ENCODE measurements at regions not wholly inside any gene's neighbourhood (a gene's known extent, or its start where the extent isn't known, plus 50 kb on each side); places are given as distances from the start of the nearest gene placed in this dataset.

DNA sequence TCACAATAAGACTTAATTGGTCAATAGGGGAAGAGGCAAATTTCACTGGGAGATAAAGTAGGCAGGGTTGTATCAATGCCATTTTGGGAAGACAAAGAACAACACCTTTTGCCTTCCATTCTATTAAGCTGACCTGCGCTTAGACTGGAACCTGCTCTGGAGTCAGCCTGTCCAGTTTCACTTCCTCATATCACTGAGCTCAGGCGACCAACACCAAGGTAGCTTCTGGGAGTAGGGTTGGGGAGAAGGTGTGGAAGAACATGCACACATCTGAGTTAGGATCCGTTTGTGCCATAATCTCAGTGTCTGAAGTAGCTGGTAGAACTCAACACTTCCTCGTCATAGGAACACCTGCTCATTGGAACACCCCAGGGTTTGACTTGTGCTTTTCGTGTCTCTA lies 527.4 kb upstream of the IGFBP3 start:
- no peaks in the 10 kb centered on the region for H3K36me3 ChIP-seq (ENCODE audit: control insufficient read depth, insufficient read depth, low read length)
- no peaks in the 10 kb centered on the region for H3K27me3 ChIP-seq (ENCODE audit: control insufficient read depth, insufficient read depth, low read length, poor library complexity, severe bottlenecking)
- WGBS, 2 experiments, result 93 to 99% methylated on average over 5 of the region's 5 CpGs
- no peak overlapping the region for H3K27ac ChIP-seq (ENCODE audit: insufficient read depth, low read depth, low read length, poor library complexity, severe bottlenecking)
- no peak overlapping the region for H3K4me3 ChIP-seq (ENCODE audit: insufficient read depth, low read depth, low read length)
- no peaks in the 10 kb centered on the region for H3K9me3 ChIP-seq (ENCODE audit: control insufficient read depth, low read length)
- no peaks in the 10 kb centered on the region for H3K4me1 ChIP-seq (ENCODE audit: control insufficient read depth, insufficient read depth, low read length)

DNA sequence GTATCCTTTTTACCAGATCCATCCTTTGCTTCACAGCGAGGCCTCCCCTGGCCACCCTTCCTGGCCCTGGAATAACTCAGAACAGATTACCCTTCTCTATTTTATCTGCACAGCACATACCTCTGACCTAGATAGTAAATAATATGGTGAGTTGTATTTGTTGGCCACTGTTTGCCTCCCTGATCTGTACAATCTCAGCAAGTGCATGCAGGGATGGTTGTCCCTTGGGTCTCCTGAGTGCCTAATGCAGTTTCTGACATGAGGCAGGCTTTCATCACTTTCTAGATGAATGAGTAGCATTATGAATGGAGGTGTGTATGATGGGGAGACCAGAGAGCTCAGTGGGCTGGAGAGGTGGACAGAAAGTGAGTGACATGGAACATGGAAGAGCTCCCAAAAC lies 525.1 kb upstream of the IGFBP3 start:
- Histone ChIP-seq H3K4me3 (ENCODE audit: insufficient read depth, low read depth, low read length) (no peak overlapping the region), H3K4me1 (ENCODE audit: control insufficient read depth, insufficient read depth, low read length) (no peaks in the 10 kb centered on the region), H3K27me3 (ENCODE audit: control insufficient read depth, insufficient read depth, low read length, poor library complexity, severe bottlenecking) (no peaks in the 10 kb centered on the region), H3K27ac (ENCODE audit: insufficient read depth, low read depth, low read length, poor library complexity, severe bottlenecking) (no peak overlapping the region), H3K9me3 (ENCODE audit: control insufficient read depth, low read length) (no peaks in the 10 kb centered on the region), H3K36me3 (ENCODE audit: control insufficient read depth, insufficient read depth, low read length) (no peaks in the 10 kb centered on the region)
- WGBS, 2 experiments, result 85 to 93% methylated on average over 1 of the region's 1 CpG

DNA sequence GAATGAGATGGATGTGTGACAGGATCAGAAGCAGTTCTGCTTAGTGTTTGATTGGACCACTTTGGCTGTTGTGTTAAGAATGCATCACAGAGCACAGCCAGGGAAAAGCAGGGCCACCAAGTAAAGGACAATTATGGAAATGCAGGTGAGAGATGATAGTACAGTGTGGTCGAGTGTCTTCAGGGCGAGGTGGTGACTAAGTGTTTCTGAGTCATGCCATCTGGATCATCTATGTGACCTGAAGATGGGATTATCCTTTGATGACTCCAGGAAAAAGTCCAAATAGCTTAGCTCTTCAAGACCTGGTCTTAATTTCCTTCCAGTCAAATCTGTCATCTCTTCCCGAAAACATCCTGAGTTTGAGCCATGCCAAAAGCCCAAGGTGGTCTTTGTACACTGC lies 523.2 kb upstream of the IGFBP3 start:
- no peaks in the 10 kb centered on the region for H3K27me3 ChIP-seq (ENCODE audit: control insufficient read depth, insufficient read depth, low read length, poor library complexity, severe bottlenecking)
- H3K36me3 ChIP-seq (ENCODE audit: control insufficient read depth, insufficient read depth, low read length), result no peaks in the 10 kb centered on the region
- no peak overlapping the region for H3K27ac ChIP-seq (ENCODE audit: insufficient read depth, low read depth, low read length, poor library complexity, severe bottlenecking)
- H3K4me3 ChIP-seq (ENCODE audit: insufficient read depth, low read depth, low read length), result no peak overlapping the region
- no peaks in the 10 kb centered on the region for H3K9me3 ChIP-seq (ENCODE audit: control insufficient read depth, low read length)
- 88 to 94% methylated on average over 3 of the region's 3 CpGs for WGBS, 2 experiments
- H3K4me1 ChIP-seq (ENCODE audit: control insufficient read depth, insufficient read depth, low read length), result no peaks in the 10 kb centered on the region

DNA sequence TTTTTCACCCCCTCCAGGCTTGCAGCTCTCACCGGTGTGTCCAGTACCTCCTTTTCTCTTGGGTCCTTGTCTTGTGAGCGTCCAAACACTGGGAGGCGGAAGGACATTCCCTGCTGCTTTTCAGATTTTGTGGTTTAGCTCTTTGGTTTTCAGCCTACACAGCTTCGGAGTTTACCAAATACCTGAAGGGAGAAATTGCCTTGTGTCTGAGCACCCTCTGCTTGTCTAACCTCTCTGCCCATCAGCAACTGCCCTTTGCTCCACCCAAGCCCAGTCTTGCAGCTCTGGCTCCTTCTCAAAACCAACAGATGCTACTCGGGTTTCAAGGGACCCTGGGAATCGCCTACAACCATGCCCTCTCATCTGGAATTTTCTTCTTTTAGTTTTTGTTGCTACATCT lies 519.1 kb upstream of the IGFBP3 start:
- Histone ChIP-seq H3K4me3 (ENCODE audit: insufficient read depth, low read depth, low read length) (no peak overlapping the region), H3K27ac (ENCODE audit: insufficient read depth, low read depth, low read length, poor library complexity, severe bottlenecking) (no peak overlapping the region), H3K9me3 (ENCODE audit: control insufficient read depth, low read length) (no peaks in the 10 kb centered on the region), H3K4me1 (ENCODE audit: control insufficient read depth, insufficient read depth, low read length) (no peaks in the 10 kb centered on the region), H3K36me3 (ENCODE audit: control insufficient read depth, insufficient read depth, low read length) (no peaks in the 10 kb centered on the region), H3K27me3 (ENCODE audit: control insufficient read depth, insufficient read depth, low read length, poor library complexity, severe bottlenecking) (no peaks in the 10 kb centered on the region)
- 87 to 91% methylated on average over 5 to 6 of the region's 6 CpGs for WGBS, 2 experiments

DNA sequence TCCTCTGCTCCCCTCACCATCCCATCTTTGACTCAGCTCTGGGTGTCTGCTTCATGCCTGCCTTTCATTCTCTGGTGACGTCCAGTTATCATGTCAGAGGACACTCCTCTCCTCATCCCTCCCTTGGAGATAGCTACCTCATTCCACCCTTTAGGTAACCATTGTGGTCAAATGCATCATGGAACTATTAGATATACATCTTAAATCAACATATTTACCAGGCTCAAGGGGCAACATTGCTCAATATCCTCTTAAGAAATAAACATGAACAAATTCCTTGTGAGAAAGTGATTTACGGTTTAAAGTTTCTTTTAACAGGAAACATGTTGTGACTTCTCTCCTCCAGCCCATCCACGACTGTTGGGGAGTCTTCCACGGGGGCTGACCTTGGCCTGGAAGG lies 511.6 kb upstream of the IGFBP3 start:
- Histone ChIP-seq H3K27ac (ENCODE audit: insufficient read depth, low read depth, low read length, poor library complexity, severe bottlenecking) (no peak overlapping the region), H3K4me3 (ENCODE audit: insufficient read depth, low read depth, low read length) (no peak overlapping the region), H3K36me3 (ENCODE audit: control insufficient read depth, insufficient read depth, low read length) (no peaks in the 10 kb centered on the region), H3K9me3 (ENCODE audit: control insufficient read depth, low read length) (no peaks in the 10 kb centered on the region), H3K4me1 (ENCODE audit: control insufficient read depth, insufficient read depth, low read length) (no peaks in the 10 kb centered on the region), H3K27me3 (ENCODE audit: control insufficient read depth, insufficient read depth, low read length, poor library complexity, severe bottlenecking) (no peaks in the 10 kb centered on the region)
- WGBS, 2 experiments, result 92 to 93% methylated on average over 4 of the region's 4 CpGs

DNA sequence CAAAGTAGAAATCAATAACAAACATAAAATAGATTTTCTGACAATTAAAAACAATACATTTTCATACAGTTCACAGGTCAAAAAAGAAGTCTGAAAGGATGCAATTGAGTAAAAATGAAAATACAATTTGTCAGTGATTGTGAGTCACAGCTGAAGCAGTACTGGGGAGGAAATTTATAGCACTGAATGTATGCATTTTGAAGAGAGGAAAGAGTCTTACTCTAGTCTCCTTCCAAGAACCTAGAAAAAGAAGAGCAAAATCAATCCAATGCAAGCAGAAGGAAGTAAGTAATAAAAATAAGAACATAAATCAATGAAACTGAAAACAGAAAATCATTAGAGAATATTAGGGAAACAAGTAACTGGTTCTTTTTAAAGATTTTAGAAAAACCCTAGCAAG lies 507.2 kb upstream of the IGFBP3 start:
- no peaks in the 10 kb centered on the region for H3K36me3 ChIP-seq (ENCODE audit: control insufficient read depth, insufficient read depth, low read length)
- H3K4me1 ChIP-seq (ENCODE audit: control insufficient read depth, insufficient read depth, low read length), result no peaks in the 10 kb centered on the region

GRCh38 chr7:46424934-46425333 lies 503.9 kb upstream of the IGFBP3 start:
- Histone ChIP-seq H3K27me3 (ENCODE audit: control insufficient read depth, insufficient read depth, low read length, poor library complexity, severe bottlenecking) (no peaks in the 10 kb centered on the region), H3K27ac (ENCODE audit: insufficient read depth, low read depth, low read length, poor library complexity, severe bottlenecking) (no peak overlapping the region), H3K4me3 (ENCODE audit: insufficient read depth, low read depth, low read length) (no peak overlapping the region), H3K9me3 (ENCODE audit: control insufficient read depth, low read length) (no peaks in the 10 kb centered on the region), H3K4me1 (ENCODE audit: control insufficient read depth, insufficient read depth, low read length) (no peaks in the 10 kb centered on the region), H3K36me3 (ENCODE audit: control insufficient read depth, insufficient read depth, low read length) (no peaks in the 10 kb centered on the region)
- 95 to 96% methylated on average over 1 of the region's 1 CpG for WGBS, 2 experiments

More for the DNA sequence above, 507.2 kb upstream of the IGFBP3 start:
- H3K9me3 ChIP-seq (ENCODE audit: control insufficient read depth, low read length), result no peaks in the 10 kb centered on the region
- no peaks in the 10 kb centered on the region for H3K27me3 ChIP-seq (ENCODE audit: control insufficient read depth, insufficient read depth, low read length, poor library complexity, severe bottlenecking)
- H3K4me3 ChIP-seq (ENCODE audit: insufficient read depth, low read depth, low read length), result no peak overlapping the region
- no peak overlapping the region for H3K27ac ChIP-seq (ENCODE audit: insufficient read depth, low read depth, low read length, poor library complexity, severe bottlenecking)

DNA sequence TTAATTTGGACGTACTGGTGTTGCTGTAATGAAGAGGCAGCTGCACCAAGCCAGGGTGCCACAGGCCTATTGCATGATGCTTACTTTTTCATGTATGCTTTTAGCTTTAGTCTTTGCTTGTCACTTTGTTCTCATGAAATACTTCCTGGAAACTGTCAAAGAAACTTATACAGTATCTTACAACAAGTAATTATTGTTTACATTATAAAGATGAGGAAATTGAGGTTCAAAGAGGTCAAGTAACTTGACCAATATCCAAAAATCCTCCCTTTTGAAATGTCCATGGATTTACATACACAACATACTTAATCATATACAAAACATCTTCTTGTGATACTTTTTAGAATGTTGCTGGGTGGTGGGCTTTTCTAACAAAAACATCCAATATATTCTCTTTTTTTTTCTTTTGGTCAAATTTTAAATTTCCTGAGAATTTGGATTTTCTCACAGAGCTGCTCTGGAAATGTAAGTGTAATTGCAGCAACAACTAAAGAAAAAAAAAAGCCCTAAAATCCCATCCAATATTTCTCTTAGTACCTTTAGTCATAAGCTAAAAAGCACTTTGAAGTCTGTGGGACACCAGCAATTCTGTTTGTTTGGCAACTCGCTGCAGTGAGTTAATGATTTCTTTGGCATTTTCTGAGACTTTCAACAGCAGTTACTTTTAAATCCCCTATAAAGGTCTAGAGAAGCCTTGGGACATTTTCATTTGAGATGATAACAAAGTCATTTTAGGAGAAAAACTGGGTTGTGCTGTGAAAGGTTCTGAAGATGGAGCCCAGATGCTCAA lies 500.6 kb upstream of the IGFBP3 start:
- Histone ChIP-seq H3K27me3 (ENCODE audit: control insufficient read depth, insufficient read depth, low read length, poor library complexity, severe bottlenecking) (no peaks in the 10 kb centered on the region), H3K4me1 (ENCODE audit: control insufficient read depth, insufficient read depth, low read length) (no peaks in the 10 kb centered on the region), H3K36me3 (ENCODE audit: control insufficient read depth, insufficient read depth, low read length) (no peaks in the 10 kb centered on the region), H3K9me3 (ENCODE audit: control insufficient read depth, low read length) (no peaks in the 10 kb centered on the region), H3K27ac (ENCODE audit: insufficient read depth, low read depth, low read length, poor library complexity, severe bottlenecking) (no peak overlapping the region), H3K4me3 (ENCODE audit: insufficient read depth, low read depth, low read length) (no peak overlapping the region)
- WGBS, 2 experiments, result 89 to 93% methylated on average over 2 of the region's 2 CpGs

DNA sequence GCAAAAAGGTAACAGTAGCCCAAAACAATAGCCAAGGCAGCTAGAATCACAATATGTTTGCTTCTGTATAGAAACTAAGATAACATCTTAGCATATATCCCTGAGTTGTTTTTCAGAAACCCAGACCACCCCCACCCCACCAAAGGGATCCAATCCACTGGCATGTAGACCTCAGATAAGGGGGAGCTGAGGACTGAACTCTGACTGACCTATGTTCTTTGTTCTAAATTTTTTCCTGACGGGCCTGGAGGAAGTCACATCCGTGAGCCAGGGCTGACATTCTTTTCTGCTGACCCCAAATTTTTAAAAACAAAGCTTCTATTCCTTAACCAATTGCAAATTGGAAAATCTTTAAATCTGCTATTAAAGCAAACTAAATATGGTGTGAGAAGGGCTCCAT lies 493.9 kb upstream of the IGFBP3 start:
- no peaks in the 10 kb centered on the region for H3K27me3 ChIP-seq (ENCODE audit: control insufficient read depth, insufficient read depth, low read length, poor library complexity, severe bottlenecking)
- no peaks in the 10 kb centered on the region for H3K4me1 ChIP-seq (ENCODE audit: control insufficient read depth, insufficient read depth, low read length)
- no peaks in the 10 kb centered on the region for H3K9me3 ChIP-seq (ENCODE audit: control insufficient read depth, low read length)
- H3K36me3 ChIP-seq (ENCODE audit: control insufficient read depth, insufficient read depth, low read length), result no peaks in the 10 kb centered on the region
- WGBS, 2 experiments, result 38 to 65% methylated on average over 2 of the region's 2 CpGs
- no peak overlapping the region for H3K4me3 ChIP-seq (ENCODE audit: insufficient read depth, low read depth, low read length)
- H3K27ac ChIP-seq (ENCODE audit: insufficient read depth, low read depth, low read length, poor library complexity, severe bottlenecking), result no peak overlapping the region

- H3K4me3 ChIP-seq (ENCODE audit: insufficient read depth, low read depth, low read length), result no peak overlapping the region
- H3K27me3 ChIP-seq (ENCODE audit: control insufficient read depth, insufficient read depth, low read length, poor library complexity, severe bottlenecking), result no peaks in the 10 kb centered on the region
- H3K27ac ChIP-seq (ENCODE audit: insufficient read depth, low read depth, low read length, poor library complexity, severe bottlenecking), result no peak overlapping the region
- no peaks in the 10 kb centered on the region for H3K9me3 ChIP-seq (ENCODE audit: control insufficient read depth, low read length)
- no peaks in the 10 kb centered on the region for H3K36me3 ChIP-seq (ENCODE audit: control insufficient read depth, insufficient read depth, low read length)
- H3K4me1 ChIP-seq (ENCODE audit: control insufficient read depth, insufficient read depth, low read length), result no peaks in the 10 kb centered on the region
Measured at GRCh38 chr7:46411236-46411635, 490.2 kb upstream of the IGFBP3 start.

DNA sequence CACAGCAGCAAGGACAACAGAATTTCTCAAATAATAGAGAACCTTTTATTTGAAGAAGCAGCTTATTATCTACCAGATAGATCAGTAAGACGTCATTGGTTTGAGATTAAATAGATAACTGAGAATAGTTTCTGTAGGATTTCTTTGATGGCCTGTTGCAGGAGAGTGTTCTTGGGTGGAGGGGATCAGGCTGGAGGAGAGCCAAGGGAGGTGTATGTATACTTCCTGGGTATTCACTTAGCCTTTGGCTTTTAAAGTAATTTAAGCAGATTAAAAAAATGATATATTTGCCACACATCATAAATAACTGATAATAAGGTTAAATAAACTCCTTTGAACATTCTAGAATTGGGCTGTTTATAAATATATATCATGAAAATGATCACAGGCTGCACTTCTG lies 486.1 kb upstream of the IGFBP3 start:
- no peaks in the 10 kb centered on the region for H3K4me1 ChIP-seq (ENCODE audit: control insufficient read depth, insufficient read depth, low read length)
- H3K27ac ChIP-seq (ENCODE audit: insufficient read depth, low read depth, low read length, poor library complexity, severe bottlenecking), result no peak overlapping the region
- no peaks in the 10 kb centered on the region for H3K27me3 ChIP-seq (ENCODE audit: control insufficient read depth, insufficient read depth, low read length, poor library complexity, severe bottlenecking)
- H3K36me3 ChIP-seq (ENCODE audit: control insufficient read depth, insufficient read depth, low read length), result no peaks in the 10 kb centered on the region
- 92 to 96% methylated on average over 1 of the region's 1 CpG for WGBS, 2 experiments
- no peak overlapping the region for H3K4me3 ChIP-seq (ENCODE audit: insufficient read depth, low read depth, low read length)
- H3K9me3 ChIP-seq (ENCODE audit: control insufficient read depth, low read length), result no peaks in the 10 kb centered on the region
